CD4-positive, CD25-positive, alpha-beta regulatory T cell (primary cell): ENCODE measurements at regions not wholly inside any gene's neighbourhood (a gene's known extent, or its start where the extent isn't known, plus 50 kb on each side); places are given as distances from the start of the nearest gene placed in this dataset.

Experiments
- ATAC-seq, 2 donors: fragments of 150-1000 bp; cut with Tn5 transposase; one replicate each; pipeline ENCODE4 v1.10.0; 2021; ENCODE audit warnings: low read depth in 2 of 2, moderate number of reproducible peaks in 2 of 2, moderate library complexity in 1 of 2
- DNase-seq, 3 donors: peaks; one replicate each; pipeline versions ENCODE4 v3.0.0 to v3.0.0-alpha.2; 2012 to 2022; ENCODE audit warnings: mixed read lengths in 1 of 3
- H3K27ac ChIP-seq: one replicate; pipeline ENCODE4 v1.7.0; 2013; ENCODE audit warnings: mild to moderate bottlenecking, low read length; ENCODE audit not compliant: insufficient read depth, poor library complexity, severe bottlenecking
- H3K27me3 ChIP-seq: one replicate; pipeline ENCODE4 v1.7.0; 2013; ENCODE audit warnings: low read length; ENCODE audit not compliant: control insufficient read depth, insufficient read depth
- H3K36me3 ChIP-seq: one replicate; pipeline ENCODE4 v1.7.0; 2013; ENCODE audit warnings: mild to moderate bottlenecking, low read length, moderate library complexity; ENCODE audit not compliant: control insufficient read depth, insufficient read depth
- H3K4me1 ChIP-seq: 2 replicates; pipeline ENCODE4 v1.7.0; 2013; ENCODE audit warnings: mild to moderate bottlenecking, low read length; ENCODE audit not compliant: insufficient read depth, control insufficient read depth, poor library complexity, severe bottlenecking
- H3K4me3 ChIP-seq: one replicate; pipeline ENCODE4 v1.7.0; 2013; ENCODE audit warnings: low read depth, mild to moderate bottlenecking, low read length, moderate library complexity
- H3K9me3 ChIP-seq, 2 experiments: 1 replicate in 1 of 2; 2 replicates in 1 of 2; pipeline ENCODE4 v1.7.0; 2013; ENCODE audit warnings: low read length in 2 of 2, mild to moderate bottlenecking in 1 of 2, moderate library complexity in 1 of 2; ENCODE audit not compliant: control insufficient read depth in 2 of 2
- H3K27ac Mint-ChIP-seq, 3 donors: one replicate each; pipeline ENCODE4 v1.8.0; 2020 to 2022; ENCODE audit warnings: mild to moderate bottlenecking in 3 of 3, mixed read lengths in 3 of 3, moderate library complexity in 2 of 3
- H3K27me3 Mint-ChIP-seq: one replicate; pipeline ENCODE4 v1.8.0; 2022; ENCODE audit warnings: mild to moderate bottlenecking, mixed read lengths
- H3K36me3 Mint-ChIP-seq: one replicate; pipeline ENCODE4 v1.8.0; 2020; ENCODE audit warnings: mixed read lengths
- H3K4me1 Mint-ChIP-seq, 4 donors: one replicate each; pipeline ENCODE4 v1.8.0; 2020 to 2022; ENCODE audit warnings: mixed read lengths in 4 of 4, mild to moderate bottlenecking in 1 of 4
- H3K4me3 Mint-ChIP-seq, 4 donors: one replicate each; pipeline ENCODE4 v1.8.0; 2020 to 2022; ENCODE audit warnings: mild to moderate bottlenecking in 4 of 4, mixed read lengths in 4 of 4, moderate library complexity in 3 of 4
- H3K9me3 Mint-ChIP-seq, 7 donors: one replicate each; pipeline ENCODE4 v1.8.0; 2020 to 2022; ENCODE audit warnings: mixed read lengths in 7 of 7, mild to moderate bottlenecking in 3 of 7, moderate library complexity in 2 of 7

DNA sequence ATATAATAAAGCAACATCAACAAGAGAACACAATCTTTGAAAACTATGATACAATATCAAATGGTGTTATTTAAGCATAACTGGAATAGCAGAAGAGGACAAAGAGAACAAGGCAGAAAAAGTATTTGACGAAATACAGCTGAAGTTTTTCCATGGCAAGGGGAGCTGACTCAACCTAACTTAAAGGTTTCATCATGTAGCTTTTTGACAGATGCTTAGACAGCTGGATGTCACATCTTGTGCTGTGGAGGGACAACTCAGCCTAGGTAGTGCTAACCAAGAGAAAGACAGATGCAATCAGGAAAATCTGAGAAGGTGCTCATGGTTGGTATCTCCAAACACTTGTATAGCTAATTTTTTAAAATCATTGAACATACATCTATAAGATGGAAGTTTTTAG is 208.2 kb downstream of the TFEC start:
- no peak overlapping the region for H3K27ac Mint-ChIP-seq

GRCh38 chr7:115816318-115816974 is 214.1 kb downstream of the TFEC start:
- no peaks in the 10 kb centered on the region for H3K4me1 ChIP-seq
- H3K4me3 ChIP-seq = no peak overlapping the region
- H3K27me3 Mint-ChIP-seq = no peaks in the 10 kb centered on the region
- H3K4me3 Mint-ChIP-seq = no peak overlapping the region
- H3K36me3 ChIP-seq = no peaks in the 10 kb centered on the region
- H3K4me1 Mint-ChIP-seq = no peaks in the 10 kb centered on the region
- no peaks in the 10 kb centered on the region for H3K9me3 ChIP-seq
- ATAC-seq (no peak), DNase-seq (no peak)
- peak overlapping the region in 1 of 3 donors; percentile 18 for H3K27ac Mint-ChIP-seq
- no peak overlapping the region for H3K27ac ChIP-seq
- no peaks in the 10 kb centered on the region for H3K27me3 ChIP-seq
- H3K9me3 Mint-ChIP-seq = peaks cover 0 to 2% (median 0%) of the 10 kb centered on the region in 7 donors
- no peaks in the 10 kb centered on the region for H3K36me3 Mint-ChIP-seq

More for the DNA sequence above, 208.2 kb downstream of the TFEC start:
- peaks cover 0 to 4% (median 0%) of the 10 kb centered on the region in 7 donors for H3K9me3 Mint-ChIP-seq
- no peaks in the 10 kb centered on the region for H3K27me3 Mint-ChIP-seq
- no peak overlapping the region for H3K4me3 Mint-ChIP-seq
- Histone ChIP-seq H3K9me3 (no peaks in the 10 kb centered on the region), H3K27ac (no peak overlapping the region), H3K36me3 (no peaks in the 10 kb centered on the region), H3K4me3 (no peak overlapping the region), H3K27me3 (no peaks in the 10 kb centered on the region), H3K4me1 (no peaks in the 10 kb centered on the region)
- no peaks in the 10 kb centered on the region for H3K4me1 Mint-ChIP-seq
- no peak for ATAC-seq
- no peak for DNase-seq
- no peaks in the 10 kb centered on the region for H3K36me3 Mint-ChIP-seq

GRCh38 chr7:115812794-115813193 is 217.8 kb downstream of the TFEC start:
- no peaks in the 10 kb centered on the region for H3K27me3 Mint-ChIP-seq
- H3K9me3 ChIP-seq = no peaks in the 10 kb centered on the region
- H3K27ac ChIP-seq = no peak overlapping the region
- H3K4me3 Mint-ChIP-seq = no peak overlapping the region
- no peak overlapping the region for H3K27ac Mint-ChIP-seq
- DNase-seq (no peak), ATAC-seq (no peak)
- H3K4me1 Mint-ChIP-seq = no peaks in the 10 kb centered on the region
- no peaks in the 10 kb centered on the region for H3K36me3 ChIP-seq
- H3K27me3 ChIP-seq = no peaks in the 10 kb centered on the region
- H3K36me3 Mint-ChIP-seq = no peaks in the 10 kb centered on the region
- no peak overlapping the region for H3K4me3 ChIP-seq
- peaks cover 0 to 1% (median 0%) of the 10 kb centered on the region in 7 donors for H3K9me3 Mint-ChIP-seq
- no peaks in the 10 kb centered on the region for H3K4me1 ChIP-seq

GRCh38 chr7:115805458-115805857 is 225.1 kb downstream of the TFEC start:
- H3K27ac ChIP-seq = no peak overlapping the region
- no peaks in the 10 kb centered on the region for H3K4me1 Mint-ChIP-seq
- no peak for ATAC-seq
- H3K27ac Mint-ChIP-seq = no peak overlapping the region
- H3K9me3 Mint-ChIP-seq = peaks cover 0 to 5% (median 0%) of the 10 kb centered on the region in 7 donors
- H3K27me3 ChIP-seq = no peaks in the 10 kb centered on the region
- H3K36me3 ChIP-seq = no peaks in the 10 kb centered on the region
- H3K4me3 Mint-ChIP-seq = no peak overlapping the region
- no peaks in the 10 kb centered on the region for H3K4me1 ChIP-seq
- H3K9me3 ChIP-seq = no peaks in the 10 kb centered on the region
- no peaks in the 10 kb centered on the region for H3K36me3 Mint-ChIP-seq
- H3K27me3 Mint-ChIP-seq = no peaks in the 10 kb centered on the region
- no peak overlapping the region for H3K4me3 ChIP-seq
- DNase-seq = no peak

GRCh38 chr7:115802415-115802814 is 228.1 kb downstream of the TFEC start:
- Mint-ChIP-seq H3K27ac (no peak overlapping the region), H3K27me3 (no peaks in the 10 kb centered on the region), H3K36me3 (no peaks in the 10 kb centered on the region)

GRCh38 chr7:115799430-115799829 is 231.1 kb downstream of the TFEC start:
- Mint-ChIP-seq H3K4me3 (no peak overlapping the region), H3K36me3 (no peaks in the 10 kb centered on the region), H3K27ac (no peak overlapping the region), H3K27me3 (no peaks in the 10 kb centered on the region), H3K9me3 (peaks cover 0 to 4% (median 0%) of the 10 kb centered on the region in 7 donors), H3K4me1 (no peaks in the 10 kb centered on the region)
- no peaks in the 10 kb centered on the region for H3K9me3 ChIP-seq
- DNase-seq (no peak), ATAC-seq (no peak)
- H3K27me3 ChIP-seq = no peaks in the 10 kb centered on the region
- no peaks in the 10 kb centered on the region for H3K4me1 ChIP-seq
- no peak overlapping the region for H3K4me3 ChIP-seq
- H3K36me3 ChIP-seq = no peaks in the 10 kb centered on the region
- no peak overlapping the region for H3K27ac ChIP-seq

More at GRCh38 chr7:115802415-115802814, 228.1 kb downstream of the TFEC start:
- H3K9me3 ChIP-seq = no peaks in the 10 kb centered on the region
- ATAC-seq = no peak
- no peaks in the 10 kb centered on the region for H3K36me3 ChIP-seq
- H3K9me3 Mint-ChIP-seq = peaks cover 0 to 5% (median 0%) of the 10 kb centered on the region in 7 donors
- H3K4me1 Mint-ChIP-seq = no peaks in the 10 kb centered on the region
- H3K27me3 ChIP-seq = no peaks in the 10 kb centered on the region
- H3K4me1 ChIP-seq = no peaks in the 10 kb centered on the region
- no peak overlapping the region for H3K4me3 Mint-ChIP-seq
- H3K27ac ChIP-seq = no peak overlapping the region
- DNase-seq = no peak
- no peak overlapping the region for H3K4me3 ChIP-seq

DNA sequence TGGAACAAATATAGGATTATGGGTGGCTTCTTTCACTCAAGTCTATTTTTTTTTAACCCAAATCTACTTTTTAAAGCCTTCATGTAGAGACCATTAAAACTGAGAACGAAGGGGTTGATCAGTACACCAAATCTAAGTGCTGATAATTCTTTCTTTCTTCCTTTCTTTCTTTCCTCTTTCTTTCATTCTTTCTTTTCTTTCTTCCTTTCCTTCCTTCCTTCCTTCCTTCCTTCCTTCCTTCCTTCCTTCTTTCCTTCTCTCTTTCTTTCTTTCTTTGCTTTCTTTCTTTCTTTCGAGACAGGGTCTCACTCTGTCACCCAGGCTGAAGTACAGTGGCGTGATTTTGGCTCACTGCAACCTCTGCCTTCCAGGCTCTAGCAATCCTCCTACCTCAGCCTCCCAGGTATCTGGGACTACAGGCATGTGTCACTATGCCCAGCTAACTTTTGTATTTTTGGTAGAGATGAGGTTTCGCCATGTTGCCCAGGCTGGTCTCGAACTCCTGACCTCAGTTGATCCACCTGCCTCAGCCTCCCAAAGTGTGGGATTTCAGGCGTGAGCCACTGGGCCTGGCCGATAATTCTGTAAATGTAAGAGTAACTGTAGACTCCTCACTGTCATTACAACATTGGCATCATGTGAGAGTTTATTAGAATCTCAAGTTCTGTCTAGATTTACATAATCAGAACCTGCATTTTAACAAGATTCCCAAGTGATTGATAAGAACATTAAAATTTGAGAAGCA is 236.4 kb downstream of the TFEC start:
- no peaks in the 10 kb centered on the region for H3K4me1 ChIP-seq
- H3K9me3 ChIP-seq = no peaks in the 10 kb centered on the region
- H3K27ac ChIP-seq = no peak overlapping the region
- ATAC-seq (no peak), DNase-seq (no peak)
- H3K4me3 ChIP-seq = no peak overlapping the region
- H3K27me3 ChIP-seq = no peaks in the 10 kb centered on the region
- Mint-ChIP-seq H3K9me3 (peaks cover 0 to 6% (median 0%) of the 10 kb centered on the region in 7 donors), H3K27ac (no peak overlapping the region), H3K36me3 (no peaks in the 10 kb centered on the region), H3K4me1 (no peaks in the 10 kb centered on the region), H3K4me3 (no peak overlapping the region), H3K27me3 (no peaks in the 10 kb centered on the region)
- no peaks in the 10 kb centered on the region for H3K36me3 ChIP-seq

- no peak overlapping the region for H3K27ac ChIP-seq
- H3K9me3 ChIP-seq = no peaks in the 10 kb centered on the region
- DNase-seq = no peak
- Mint-ChIP-seq H3K4me1 (no peaks in the 10 kb centered on the region), H3K9me3 (peaks cover 0 to 6% (median 0%) of the 10 kb centered on the region in 7 donors), H3K27ac (no peak overlapping the region), H3K36me3 (no peaks in the 10 kb centered on the region), H3K27me3 (no peaks in the 10 kb centered on the region), H3K4me3 (no peak overlapping the region)
- no peaks in the 10 kb centered on the region for H3K36me3 ChIP-seq
- no peak overlapping the region for H3K4me3 ChIP-seq
- no peaks in the 10 kb centered on the region for H3K4me1 ChIP-seq
- no peak for ATAC-seq
- H3K27me3 ChIP-seq = no peaks in the 10 kb centered on the region
Observed at GRCh38 chr7:115789901-115790300, 240.7 kb downstream of the TFEC start.
